ENCODE measurements at regions not wholly inside any gene's neighbourhood (a gene's known extent, or its start where the extent isn't known, plus 50 kb on each side); places are given as distances from the start of the nearest gene placed in this dataset.

DNA sequence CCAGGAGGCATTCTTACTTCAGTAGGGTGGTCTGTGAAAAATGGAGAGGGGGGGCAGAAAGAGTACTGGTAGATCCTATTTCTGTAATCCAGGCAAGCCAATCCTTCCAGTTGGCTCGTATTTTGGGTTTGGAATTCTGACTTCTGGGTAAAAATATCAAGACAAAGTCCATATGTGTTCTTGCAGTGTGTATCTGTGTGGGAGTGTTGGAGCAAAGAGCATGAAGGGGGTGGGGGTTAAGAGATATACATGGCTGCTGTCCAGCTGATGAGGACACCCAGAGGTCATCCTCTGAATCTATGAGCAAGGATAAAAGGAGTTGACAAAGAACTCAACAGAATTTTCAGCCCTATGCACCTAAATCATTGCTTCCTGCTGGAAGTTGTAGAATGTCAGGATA lies 375.8 kb upstream of the PIK3C3 start:
- no TSS peak for BruUV-seq (replicated peaks)
- Histone ChIP-seq H3K4me1 (ENCODE audit: control insufficient read depth, insufficient read depth, low read length) (no peaks in the 10 kb centered on the region), H3K79me2 (ENCODE audit: control insufficient read depth, insufficient read depth, low read length) (no peaks in the 10 kb centered on the region), H3K9ac (ENCODE audit: control insufficient read depth, insufficient read depth, low read length) (no peak overlapping the region), H3K27ac (ENCODE audit: control insufficient read depth, insufficient read depth) (no peak overlapping the region), H2AFZ (ENCODE audit: control insufficient read depth, low read depth, low read length) (no peak overlapping the region), H3K4me2 (ENCODE audit: control insufficient read depth, insufficient read depth) (no peak overlapping the region), H3K9me3 (replicated peaks; ENCODE audit: control insufficient read depth, insufficient read depth, low read length) (no peaks in the 10 kb centered on the region), H3K27me3 (replicated peaks in 1 of 2; ENCODE audit: control insufficient read depth in 2 of 2, insufficient read depth in 2 of 2, low read length in 1 of 2) (no peaks in the 10 kb centered on the region), H3K4me3 (no peak overlapping the region), H4K20me1 (ENCODE audit: control insufficient read depth, insufficient read depth) (no peaks in the 10 kb centered on the region), H3K36me3 (ENCODE audit: control insufficient read depth in 2 of 2, insufficient read depth in 2 of 2, low read length in 1 of 2) (no peaks in the 10 kb centered on the region)
- ChIA-PET CTCF (no interaction called here), RAD21 (ENCODE audit: unreplicated experiment) (no interaction called here), POLR2A (no interaction called here), SMC1A (ENCODE audit: uncharacterized antibody, unreplicated experiment) (no interaction called here)
- FAIRE-seq (no peak), ATAC-seq (no peak), DNase-seq (ENCODE audit: low read depth, low spot score) (no peak)
- in situ Hi-C loops (cut with MboI) (no loop called here), intact Hi-C loops (cut with micrococcal nuclease; ENCODE audit: unreplicated experiment) (no loop called here)
- WGBS (ENCODE audit: insufficient coverage, insufficient replicate concordance, low lambda C conversion rate, missing lambda C conversion rate): 0% methylated on average over 1 of the region's 1 CpG
- TF ChIP-seq HDGF (IDR thresholded peaks at IDR 0.05): no peak
- no peak for TF ChIP-seq RAD51 (IDR thresholded peaks at IDR 0.05)
- no peak for TF ChIP-seq SP1 (IDR thresholded peaks at IDR 0.05; ENCODE audit: low read depth, low read length)
- no peak for TF ChIP-seq NRF1 (conservative IDR thresholded peaks at IDR 0.05; ENCODE audit: low read depth, low read length)
- TF ChIP-seq CHD4 (IDR thresholded peaks at IDR 0.05): no peak
- TF ChIP-seq, protein P1, sequence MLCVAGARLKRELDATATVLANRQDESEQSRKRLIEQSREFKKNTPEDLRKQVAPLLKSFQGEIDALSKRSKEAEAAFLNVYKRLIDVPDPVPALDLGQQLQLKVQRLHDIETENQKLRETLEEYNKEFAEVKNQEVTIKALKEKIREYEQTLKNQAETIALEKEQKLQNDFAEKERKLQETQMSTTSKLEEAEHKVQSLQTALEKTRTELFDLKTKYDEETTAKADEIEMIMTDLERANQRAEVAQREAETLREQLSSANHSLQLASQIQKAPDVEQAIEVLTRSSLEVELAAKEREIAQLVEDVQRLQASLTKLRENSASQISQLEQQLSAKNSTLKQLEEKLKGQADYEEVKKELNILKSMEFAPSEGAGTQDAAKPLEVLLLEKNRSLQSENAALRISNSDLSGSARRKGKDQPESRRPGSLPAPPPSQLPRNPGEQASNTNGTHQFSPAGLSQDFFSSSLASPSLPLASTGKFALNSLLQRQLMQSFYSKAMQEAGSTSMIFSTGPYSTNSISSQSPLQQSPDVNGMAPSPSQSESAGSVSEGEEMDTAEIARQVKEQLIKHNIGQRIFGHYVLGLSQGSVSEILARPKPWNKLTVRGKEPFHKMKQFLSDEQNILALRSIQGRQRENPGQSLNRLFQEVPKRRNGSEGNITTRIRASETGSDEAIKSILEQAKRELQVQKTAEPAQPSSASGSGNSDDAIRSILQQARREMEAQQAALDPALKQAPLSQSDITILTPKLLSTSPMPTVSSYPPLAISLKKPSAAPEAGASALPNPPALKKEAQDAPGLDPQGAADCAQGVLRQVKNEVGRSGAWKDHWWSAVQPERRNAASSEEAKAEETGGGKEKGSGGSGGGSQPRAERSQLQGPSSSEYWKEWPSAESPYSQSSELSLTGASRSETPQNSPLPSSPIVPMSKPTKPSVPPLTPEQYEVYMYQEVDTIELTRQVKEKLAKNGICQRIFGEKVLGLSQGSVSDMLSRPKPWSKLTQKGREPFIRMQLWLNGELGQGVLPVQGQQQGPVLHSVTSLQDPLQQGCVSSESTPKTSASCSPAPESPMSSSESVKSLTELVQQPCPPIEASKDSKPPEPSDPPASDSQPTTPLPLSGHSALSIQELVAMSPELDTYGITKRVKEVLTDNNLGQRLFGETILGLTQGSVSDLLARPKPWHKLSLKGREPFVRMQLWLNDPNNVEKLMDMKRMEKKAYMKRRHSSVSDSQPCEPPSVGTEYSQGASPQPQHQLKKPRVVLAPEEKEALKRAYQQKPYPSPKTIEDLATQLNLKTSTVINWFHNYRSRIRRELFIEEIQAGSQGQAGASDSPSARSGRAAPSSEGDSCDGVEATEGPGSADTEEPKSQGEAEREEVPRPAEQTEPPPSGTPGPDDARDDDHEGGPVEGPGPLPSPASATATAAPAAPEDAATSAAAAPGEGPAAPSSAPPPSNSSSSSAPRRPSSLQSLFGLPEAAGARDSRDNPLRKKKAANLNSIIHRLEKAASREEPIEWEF (IDR thresholded peaks at IDR 0.05; ENCODE audit: insufficient replicate concordance, low read depth, low read length): no peak
- no peak for TF ChIP-seq CREM (IDR thresholded peaks at IDR 0.05; ENCODE audit: low read depth)
- TF ChIP-seq, protein P2, sequence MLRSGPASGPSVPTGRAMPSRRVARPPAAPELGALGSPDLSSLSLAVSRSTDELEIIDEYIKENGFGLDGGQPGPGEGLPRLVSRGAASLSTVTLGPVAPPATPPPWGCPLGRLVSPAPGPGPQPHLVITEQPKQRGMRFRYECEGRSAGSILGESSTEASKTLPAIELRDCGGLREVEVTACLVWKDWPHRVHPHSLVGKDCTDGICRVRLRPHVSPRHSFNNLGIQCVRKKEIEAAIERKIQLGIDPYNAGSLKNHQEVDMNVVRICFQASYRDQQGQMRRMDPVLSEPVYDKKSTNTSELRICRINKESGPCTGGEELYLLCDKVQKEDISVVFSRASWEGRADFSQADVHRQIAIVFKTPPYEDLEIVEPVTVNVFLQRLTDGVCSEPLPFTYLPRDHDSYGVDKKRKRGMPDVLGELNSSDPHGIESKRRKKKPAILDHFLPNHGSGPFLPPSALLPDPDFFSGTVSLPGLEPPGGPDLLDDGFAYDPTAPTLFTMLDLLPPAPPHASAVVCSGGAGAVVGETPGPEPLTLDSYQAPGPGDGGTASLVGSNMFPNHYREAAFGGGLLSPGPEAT (IDR thresholded peaks at IDR 0.05; ENCODE audit: low read depth): no peak
- no peak for TF ChIP-seq NR2C2 (IDR thresholded peaks at IDR 0.05; ENCODE audit: borderline replicate concordance, control insufficient read depth, insufficient read length, low read depth)
- no peak for TF ChIP-seq FOXM1 (IDR thresholded peaks at IDR 0.05; ENCODE audit: low read depth, low read length)
- no peak for TF ChIP-seq ZNF207 (IDR thresholded peaks at IDR 0.05; ENCODE audit: borderline replicate concordance)
- TF ChIP-seq SMAD1 (IDR thresholded peaks at IDR 0.05; ENCODE audit: low read depth, partially characterized antibody): no peak
- TF ChIP-seq, protein P3, sequence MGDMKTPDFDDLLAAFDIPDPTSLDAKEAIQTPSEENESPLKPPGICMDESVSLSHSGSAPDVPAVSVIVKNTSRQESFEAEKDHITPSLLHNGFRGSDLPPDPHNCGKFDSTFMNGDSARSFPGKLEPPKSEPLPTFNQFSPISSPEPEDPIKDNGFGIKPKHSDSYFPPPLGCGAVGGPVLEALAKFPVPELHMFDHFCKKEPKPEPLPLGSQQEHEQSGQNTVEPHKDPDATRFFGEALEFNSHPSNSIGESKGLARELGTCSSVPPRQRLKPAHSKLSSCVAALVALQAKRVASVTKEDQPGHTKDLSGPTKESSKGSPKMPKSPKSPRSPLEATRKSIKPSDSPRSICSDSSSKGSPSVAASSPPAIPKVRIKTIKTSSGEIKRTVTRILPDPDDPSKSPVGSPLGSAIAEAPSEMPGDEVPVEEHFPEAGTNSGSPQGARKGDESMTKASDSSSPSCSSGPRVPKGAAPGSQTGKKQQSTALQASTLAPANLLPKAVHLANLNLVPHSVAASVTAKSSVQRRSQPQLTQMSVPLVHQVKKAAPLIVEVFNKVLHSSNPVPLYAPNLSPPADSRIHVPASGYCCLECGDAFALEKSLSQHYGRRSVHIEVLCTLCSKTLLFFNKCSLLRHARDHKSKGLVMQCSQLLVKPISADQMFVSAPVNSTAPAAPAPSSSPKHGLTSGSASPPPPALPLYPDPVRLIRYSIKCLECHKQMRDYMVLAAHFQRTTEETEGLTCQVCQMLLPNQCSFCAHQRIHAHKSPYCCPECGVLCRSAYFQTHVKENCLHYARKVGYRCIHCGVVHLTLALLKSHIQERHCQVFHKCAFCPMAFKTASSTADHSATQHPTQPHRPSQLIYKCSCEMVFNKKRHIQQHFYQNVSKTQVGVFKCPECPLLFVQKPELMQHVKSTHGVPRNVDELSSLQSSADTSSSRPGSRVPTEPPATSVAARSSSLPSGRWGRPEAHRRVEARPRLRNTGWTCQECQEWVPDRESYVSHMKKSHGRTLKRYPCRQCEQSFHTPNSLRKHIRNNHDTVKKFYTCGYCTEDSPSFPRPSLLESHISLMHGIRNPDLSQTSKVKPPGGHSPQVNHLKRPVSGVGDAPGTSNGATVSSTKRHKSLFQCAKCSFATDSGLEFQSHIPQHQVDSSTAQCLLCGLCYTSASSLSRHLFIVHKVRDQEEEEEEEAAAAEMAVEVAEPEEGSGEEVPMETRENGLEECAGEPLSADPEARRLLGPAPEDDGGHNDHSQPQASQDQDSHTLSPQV (IDR thresholded peaks at IDR 0.05): no peak
- TF ChIP-seq ETV6 (conservative IDR thresholded peaks at IDR 0.05 in 1 of 2, IDR thresholded peaks at IDR 0.05 in 1 of 2; ENCODE audit: borderline replicate concordance in 1 of 2, low read depth in 1 of 2): no peak
- TF ChIP-seq POLR2AphosphoS5 (IDR thresholded peaks at IDR 0.05; ENCODE audit: low read length): no peak

All from GM12878 (cell line).